SIG-M5 treated with dmso at 0.1 percent for 504 hours (cell line): ENCODE measurements at regions not wholly inside any gene's neighbourhood (a gene's known extent, or its start where the extent isn't known, plus 50 kb on each side); places are given as distances from the start of the nearest gene placed in this dataset.

Source experiments
- DNase-seq: peaks from one replicate; lab custom pipeline; 2025; ENCODE audit not compliant: unreplicated experiment; lab: John Stamatoyannopoulos, UW

- no peak for DNase-seq
Measured at GRCh38 chr5:138626333-138626944, 51.2 kb upstream of the HSPA9 start.

- DNase-seq = peak; percentile 46
Measured at GRCh38 chr5:138625134-138625533, 49.9 kb upstream of the HSPA9 start.
